Hepatocyte (in vitro differentiated cells): ENCODE measurements at regions not wholly inside any gene's neighbourhood (a gene's known extent, or its start where the extent isn't known, plus 50 kb on each side); places are given as distances from the start of the nearest gene placed in this dataset.

Source experiments
- DNase-seq: peaks from one replicate; pipeline ENCODE4 v3.0.0-alpha.2; 2016; ENCODE audit warnings: low spot score
- H2AFZ ChIP-seq: fragments of 200-600 bp; sonication (generic); 2 replicates; pipeline ENCODE4 v1.6.0; 2016; ENCODE audit warnings: antibody characterized with exemption, mild to moderate bottlenecking
- H3K27ac ChIP-seq: fragments of 200-600 bp; sonication (generic); 2 replicates; pipeline ENCODE4 v1.5.1; 2016; ENCODE audit warnings: mild to moderate bottlenecking
- H3K27me3 ChIP-seq: fragments of 200-600 bp; sonication (generic); 2 replicates; pipeline ENCODE4 v1.6.1; 2016
- H3K36me3 ChIP-seq: fragments of 200-600 bp; sonication (generic); replicated peaks from 2 replicates; pipeline ENCODE4 v1.5.1; 2016; ENCODE audit warnings: low read depth; ENCODE audit not compliant: insufficient read depth
- H3K4me1 ChIP-seq: fragments of 200-600 bp; sonication (generic); 2 replicates; pipeline ENCODE4 v1.5.1; 2016; ENCODE audit warnings: mild to moderate bottlenecking, moderate library complexity; ENCODE audit not compliant: insufficient read depth
- H3K4me2 ChIP-seq: fragments of 200-600 bp; sonication (generic); 2 replicates; pipeline ENCODE4 v1.6.0; 2016
- H3K4me3 ChIP-seq: fragments of 200-600 bp; sonication (generic); 2 replicates; pipeline ENCODE4 v1.5.1; 2016; ENCODE audit warnings: mild to moderate bottlenecking
- H3K79me2 ChIP-seq: fragments of 200-600 bp; sonication (generic); 2 replicates; pipeline ENCODE4 v1.6.0; 2017; ENCODE audit warnings: mild to moderate bottlenecking
- H3K9me2 ChIP-seq: fragments of 200-600 bp; sonication (generic); replicated peaks from 2 replicates; pipeline ENCODE4 v1.6.0; 2017; ENCODE audit warnings: mild to moderate bottlenecking; ENCODE audit not compliant: insufficient read depth
- H3K9me3 ChIP-seq: fragments of 200-600 bp; sonication (generic); 2 replicates; pipeline ENCODE4 v1.5.1; 2016; ENCODE audit warnings: low read depth, mild to moderate bottlenecking
- H4K20me1 ChIP-seq: fragments of 200-600 bp; sonication (generic); 2 replicates; pipeline ENCODE4 v1.6.0; 2016; ENCODE audit warnings: mild to moderate bottlenecking; ENCODE audit not compliant: insufficient read depth, poor library complexity, severe bottlenecking
- EZH2 ChIP-seq: fragments of 200-600 bp; sonication (generic); IDR thresholded peaks from 2 replicates; pipeline ENCODE4 v1.6.1; 2016; ENCODE audit warnings: antibody characterized with exemption, mild to moderate bottlenecking, borderline replicate concordance
- EZH2phosphoT487 ChIP-seq: fragments of 200-600 bp; sonication (generic); IDR thresholded peaks from one replicate; pipeline ENCODE4 v1.6.1; 2018; ENCODE audit warnings: antibody characterized with exemption, mild to moderate bottlenecking, low read depth, moderate library complexity; ENCODE audit not compliant: unreplicated experiment, severe bottlenecking
- WGBS: methylation state at CpG from one replicate; pipeline ENCODE4 v1.1.6; 2016; ENCODE audit warnings: low lambda C conversion rate; ENCODE audit errors: missing lambda C conversion rate; 5-methylcytosine and 5-hydroxymethylcytosine counted together
- TF ChIP-seq, protein P1 (sequence below): fragments of 200-600 bp; sonication (generic); IDR thresholded peaks from 2 replicates; pipeline ENCODE4 v1.5.1; 2016; ENCODE audit warnings: antibody characterized with exemption, mild to moderate bottlenecking; ENCODE audit not compliant: poor library complexity

- DNase-seq: no peak
- no peaks in the 10 kb centered on the region for H3K9me3 ChIP-seq
Observed at GRCh38 chr16:52785653-52786052, 238.7 kb upstream of the TOX3 start.

DNA sequence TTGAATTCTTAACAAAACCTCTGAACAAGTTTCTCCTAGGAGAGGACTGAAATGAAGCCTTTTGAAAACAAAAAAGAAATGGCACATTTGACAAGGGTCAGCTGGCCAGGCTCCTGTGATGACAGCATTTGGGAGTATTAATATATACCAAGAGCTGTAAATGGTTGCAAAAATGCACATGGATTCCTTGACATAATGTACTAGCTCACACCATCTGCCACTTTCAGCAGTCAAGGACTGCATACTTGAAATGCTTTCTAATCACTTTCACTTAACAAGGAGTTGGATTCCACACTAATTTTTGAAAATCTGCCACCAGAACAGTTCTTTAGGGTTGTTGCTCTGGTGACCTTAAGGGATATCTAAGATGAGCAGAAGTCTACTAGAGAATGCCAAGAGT lies 236.7 kb upstream of the TOX3 start:
- H3K9me2 ChIP-seq: no peaks in the 10 kb centered on the region
- DNase-seq: no peak
- no peaks in the 10 kb centered on the region for H3K36me3 ChIP-seq
- TF ChIP-seq, protein P1, sequence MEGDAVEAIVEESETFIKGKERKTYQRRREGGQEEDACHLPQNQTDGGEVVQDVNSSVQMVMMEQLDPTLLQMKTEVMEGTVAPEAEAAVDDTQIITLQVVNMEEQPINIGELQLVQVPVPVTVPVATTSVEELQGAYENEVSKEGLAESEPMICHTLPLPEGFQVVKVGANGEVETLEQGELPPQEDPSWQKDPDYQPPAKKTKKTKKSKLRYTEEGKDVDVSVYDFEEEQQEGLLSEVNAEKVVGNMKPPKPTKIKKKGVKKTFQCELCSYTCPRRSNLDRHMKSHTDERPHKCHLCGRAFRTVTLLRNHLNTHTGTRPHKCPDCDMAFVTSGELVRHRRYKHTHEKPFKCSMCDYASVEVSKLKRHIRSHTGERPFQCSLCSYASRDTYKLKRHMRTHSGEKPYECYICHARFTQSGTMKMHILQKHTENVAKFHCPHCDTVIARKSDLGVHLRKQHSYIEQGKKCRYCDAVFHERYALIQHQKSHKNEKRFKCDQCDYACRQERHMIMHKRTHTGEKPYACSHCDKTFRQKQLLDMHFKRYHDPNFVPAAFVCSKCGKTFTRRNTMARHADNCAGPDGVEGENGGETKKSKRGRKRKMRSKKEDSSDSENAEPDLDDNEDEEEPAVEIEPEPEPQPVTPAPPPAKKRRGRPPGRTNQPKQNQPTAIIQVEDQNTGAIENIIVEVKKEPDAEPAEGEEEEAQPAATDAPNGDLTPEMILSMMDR: no peak
- TF ChIP-seq EZH2phosphoT487 (no peak), EZH2 (no peak)
- H3K9me3 ChIP-seq: no peaks in the 10 kb centered on the region
- H2AFZ ChIP-seq: no peak overlapping the region
- no peaks in the 10 kb centered on the region for H3K79me2 ChIP-seq
- H3K4me3 ChIP-seq: no peak overlapping the region
- no peaks in the 10 kb centered on the region for H3K27me3 ChIP-seq
- no peaks in the 10 kb centered on the region for H3K4me1 ChIP-seq
- no peak overlapping the region for H3K27ac ChIP-seq
- H4K20me1 ChIP-seq: no peaks in the 10 kb centered on the region
- no peak overlapping the region for H3K4me2 ChIP-seq

More at GRCh38 chr16:52785653-52786052, 238.7 kb upstream of the TOX3 start:
- H3K27ac ChIP-seq: no peak overlapping the region
- TF ChIP-seq, protein P1: no peak
- TF ChIP-seq EZH2 (no peak), EZH2phosphoT487 (no peak)
- no peaks in the 10 kb centered on the region for H3K79me2 ChIP-seq
- no peak overlapping the region for H3K4me2 ChIP-seq
- H2AFZ ChIP-seq: no peak overlapping the region
- no peaks in the 10 kb centered on the region for H3K4me1 ChIP-seq
- 92% methylated on average over 4 of the region's 4 CpGs for WGBS
- H3K27me3 ChIP-seq: no peaks in the 10 kb centered on the region
- no peaks in the 10 kb centered on the region for H3K36me3 ChIP-seq
- no peaks in the 10 kb centered on the region for H4K20me1 ChIP-seq
- H3K9me2 ChIP-seq: no peaks in the 10 kb centered on the region
- no peak overlapping the region for H3K4me3 ChIP-seq

DNA sequence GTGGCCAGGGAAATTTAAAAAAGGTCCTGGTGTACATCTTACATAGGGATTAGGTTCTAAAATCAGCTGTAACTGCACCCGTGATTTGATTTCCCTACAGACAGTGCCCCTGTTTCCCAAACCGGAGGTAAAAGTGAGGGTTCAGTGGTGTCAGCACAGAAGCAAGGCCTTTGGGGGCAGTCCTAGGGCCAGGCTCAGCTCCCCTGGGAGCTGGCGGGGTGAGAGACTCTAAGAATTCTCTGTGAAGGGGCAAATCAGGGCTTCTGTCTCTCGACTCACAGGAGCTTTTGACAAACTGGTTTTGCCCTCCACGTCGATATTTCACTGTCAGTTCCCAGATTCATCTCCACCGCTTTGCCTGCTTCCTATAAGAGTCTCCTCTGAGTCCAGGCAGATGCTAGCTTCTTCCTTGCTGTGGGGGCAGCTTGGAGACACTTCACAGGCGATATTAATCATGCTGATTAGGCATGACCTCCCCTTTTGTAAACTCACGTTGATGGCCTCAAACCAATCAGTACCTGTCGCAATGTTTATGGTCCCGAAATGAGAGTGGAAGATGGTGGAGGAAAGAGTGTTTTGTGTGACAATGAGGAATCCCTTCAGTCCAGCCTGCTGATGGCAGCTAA lies 234.2 kb upstream of the TOX3 start:
- Histone ChIP-seq H3K36me3 (no peaks in the 10 kb centered on the region), H3K79me2 (no peaks in the 10 kb centered on the region), H3K27me3 (peaks cover 3% of the 10 kb centered on the region), H3K9me3 (no peaks in the 10 kb centered on the region), H3K27ac (no peak overlapping the region), H3K4me1 (no peaks in the 10 kb centered on the region), H3K4me2 (no peak overlapping the region), H3K9me2 (no peaks in the 10 kb centered on the region), H4K20me1 (no peaks in the 10 kb centered on the region), H2AFZ (no peak overlapping the region), H3K4me3 (no peak overlapping the region)
- TF ChIP-seq, protein P1: no peak
- TF ChIP-seq EZH2 (no peak), EZH2phosphoT487 (no peak)
- DNase-seq: no peak
- WGBS: 73% methylated on average over 11 of the region's 11 CpGs

GRCh38 chr16:52773026-52773425 lies 226.1 kb upstream of the TOX3 start:
- TF ChIP-seq EZH2phosphoT487 (no peak), EZH2 (no peak)
- TF ChIP-seq, protein P1: no peak
- H3K4me1 ChIP-seq: no peaks in the 10 kb centered on the region
- H3K27me3 ChIP-seq: peaks cover 3% of the 10 kb centered on the region
- H2AFZ ChIP-seq: no peak overlapping the region
- H3K4me3 ChIP-seq: no peak overlapping the region
- H3K9me2 ChIP-seq: no peaks in the 10 kb centered on the region
- H3K27ac ChIP-seq: no peak overlapping the region
- DNase-seq: no peak
- H4K20me1 ChIP-seq: no peaks in the 10 kb centered on the region
- no peaks in the 10 kb centered on the region for H3K79me2 ChIP-seq
- H3K36me3 ChIP-seq: no peaks in the 10 kb centered on the region
- whole genome bisulfite sequencing: 75% methylated on average over 1 of the region's 1 CpG
- no peak overlapping the region for H3K4me2 ChIP-seq
- H3K9me3 ChIP-seq: no peaks in the 10 kb centered on the region
